ENCODE measurements at regions not wholly inside any gene's neighbourhood (a gene's known extent, or its start where the extent isn't known, plus 50 kb on each side); places are given as distances from the start of the nearest gene placed in this dataset.
A peak's percentile ranks its signal among the peaks of the same experiment; 100 is the strongest.
"Not testable (repeated sequence)": the region's sequence is repeated elsewhere in the genome, so short reads cannot be mapped to it uniquely, and the experiment has no call there.

GRCh38 chr14:28987516-28987915 lies 220.9 kb downstream of the FOXG1 start:
- Histone ChIP-seq H2BK120ac (ENCODE audit: insufficient read depth, low read length, poor library complexity) (no peak overlapping the region), H3K79me2 (ENCODE audit: control insufficient read depth, insufficient read depth, low read length, poor library complexity) (no peaks in the 10 kb centered on the region), H2BK5ac (ENCODE audit: low read depth, low read length, poor library complexity) (no peak overlapping the region), H3K4ac (ENCODE audit: low read depth, low read length) (no peak overlapping the region), H3K27ac (ENCODE audit: low read depth, low read length) (no peak overlapping the region), H3K4me1 (ENCODE audit: control insufficient read depth in 1 of 2, insufficient read depth in 2 of 2, low read length in 2 of 2) (no peaks in the 10 kb centered on the region), H3K36me3 (ENCODE audit: control insufficient read depth in 1 of 2, insufficient read depth in 2 of 2, low read length in 2 of 2) (no peaks in the 10 kb centered on the region), H2AK5ac (ENCODE audit: low read length) (no peak overlapping the region), H4K12ac (ENCODE audit: low read depth, low read length) (no peak overlapping the region), H3K14ac (ENCODE audit: low read length) (no peak overlapping the region), H3K18ac (ENCODE audit: low read length) (no peak overlapping the region), H2BK12ac (ENCODE audit: low read length) (no peak overlapping the region), H3K4me3 (ENCODE audit: low read depth, low read length) (no peak overlapping the region), H3K23ac (ENCODE audit: low read length) (no peak overlapping the region), H3K9me3 (ENCODE audit: insufficient read depth, low read depth, low read length) (no peaks in the 10 kb centered on the region), H3K79me1 (ENCODE audit: low read length) (no peaks in the 10 kb centered on the region), H3K9ac (ENCODE audit: low read length) (no peak overlapping the region), H3K4me2 (ENCODE audit: low read length) (no peak overlapping the region), H2AFZ (ENCODE audit: insufficient read depth, low read length, poor library complexity) (no peak overlapping the region), H4K91ac (ENCODE audit: low read depth, low read length) (no peak overlapping the region), H4K8ac (ENCODE audit: low read depth, low read length) (no peak overlapping the region), H3K27me3 (ENCODE audit: insufficient read depth, low read length) (no peaks in the 10 kb centered on the region)
- peak in 1 of 2 donors; percentile 53 for DNase-seq

- not testable (repeated sequence) for H2BK120ac ChIP-seq (ENCODE audit: insufficient read depth, low read length, poor library complexity); H4K91ac ChIP-seq (ENCODE audit: low read depth, low read length); H4K8ac ChIP-seq (ENCODE audit: low read depth, low read length); H3K36me3 ChIP-seq (ENCODE audit: control insufficient read depth in 1 of 2, insufficient read depth in 2 of 2, low read length in 2 of 2); H3K27me3 ChIP-seq (ENCODE audit: insufficient read depth, low read length); H3K4ac ChIP-seq (ENCODE audit: low read depth, low read length); H3K79me2 ChIP-seq (ENCODE audit: control insufficient read depth, insufficient read depth, low read length, poor library complexity); H3K4me2 ChIP-seq (ENCODE audit: low read length); H2BK12ac ChIP-seq (ENCODE audit: low read length); H3K14ac ChIP-seq (ENCODE audit: low read length); H3K27ac ChIP-seq (ENCODE audit: low read depth, low read length); DNase-seq; H2BK5ac ChIP-seq (ENCODE audit: low read depth, low read length, poor library complexity); H3K4me1 ChIP-seq (ENCODE audit: control insufficient read depth in 1 of 2, insufficient read depth in 2 of 2, low read length in 2 of 2); H2AFZ ChIP-seq (ENCODE audit: insufficient read depth, low read length, poor library complexity); H2AK5ac ChIP-seq (ENCODE audit: low read length); H3K18ac ChIP-seq (ENCODE audit: low read length); H3K9ac ChIP-seq (ENCODE audit: low read length); H3K79me1 ChIP-seq (ENCODE audit: low read length); H3K9me3 ChIP-seq (ENCODE audit: insufficient read depth, low read depth, low read length); H3K4me3 ChIP-seq (ENCODE audit: low read depth, low read length); H3K23ac ChIP-seq (ENCODE audit: low read length); H4K12ac ChIP-seq (ENCODE audit: low read depth, low read length)
- no CpG with 5 or more reads among the region's 4 CpGs for WGBS (ENCODE audit: extremely low coverage, insufficient coverage, insufficient read length)
Measured at GRCh38 chr14:28997196-28997595, 230.6 kb downstream of the FOXG1 start.

GRCh38 chr14:28999656-29000055 lies 233.1 kb downstream of the FOXG1 start:
- Histone ChIP-seq H3K4me2 (ENCODE audit: low read length) (no peak overlapping the region), H3K9ac (ENCODE audit: low read length) (no peak overlapping the region), H3K4me3 (ENCODE audit: low read depth, low read length) (no peak overlapping the region), H3K36me3 (ENCODE audit: control insufficient read depth in 1 of 2, insufficient read depth in 2 of 2, low read length in 2 of 2) (no peaks in the 10 kb centered on the region), H2BK12ac (ENCODE audit: low read length) (no peak overlapping the region), H2AFZ (ENCODE audit: insufficient read depth, low read length, poor library complexity) (no peak overlapping the region), H3K79me1 (ENCODE audit: low read length) (no peaks in the 10 kb centered on the region), H3K23ac (ENCODE audit: low read length) (no peak overlapping the region), H4K12ac (ENCODE audit: low read depth, low read length) (no peak overlapping the region), H3K18ac (ENCODE audit: low read length) (no peak overlapping the region), H3K27me3 (ENCODE audit: insufficient read depth, low read length) (no peaks in the 10 kb centered on the region), H3K4ac (ENCODE audit: low read depth, low read length) (no peak overlapping the region), H3K9me3 (ENCODE audit: insufficient read depth, low read depth, low read length) (no peaks in the 10 kb centered on the region), H4K91ac (ENCODE audit: low read depth, low read length) (no peak overlapping the region), H3K4me1 (ENCODE audit: control insufficient read depth in 1 of 2, insufficient read depth in 2 of 2, low read length in 2 of 2) (no peaks in the 10 kb centered on the region), H3K79me2 (ENCODE audit: control insufficient read depth, insufficient read depth, low read length, poor library complexity) (no peaks in the 10 kb centered on the region), H2AK5ac (ENCODE audit: low read length) (no peak overlapping the region), H4K8ac (ENCODE audit: low read depth, low read length) (no peak overlapping the region), H3K27ac (ENCODE audit: low read depth, low read length) (no peak overlapping the region), H2BK120ac (ENCODE audit: insufficient read depth, low read length, poor library complexity) (no peak overlapping the region), H2BK5ac (ENCODE audit: low read depth, low read length, poor library complexity) (no peak overlapping the region), H3K14ac (ENCODE audit: low read length) (no peak overlapping the region)
- WGBS (ENCODE audit: extremely low coverage, insufficient coverage, insufficient read length), result no CpG with 5 or more reads among the region's 1 CpG
- DNase-seq, result peak in 1 of 2 donors; percentile 44

GRCh38 chr14:29005647-29006046 lies 239.1 kb downstream of the FOXG1 start:
- no peak overlapping the region for H4K8ac ChIP-seq (ENCODE audit: low read depth, low read length)
- no peaks in the 10 kb centered on the region for H3K27me3 ChIP-seq (ENCODE audit: insufficient read depth, low read length)
- no peak for DNase-seq
- no peaks in the 10 kb centered on the region for H3K36me3 ChIP-seq (ENCODE audit: control insufficient read depth in 1 of 2, insufficient read depth in 2 of 2, low read length in 2 of 2)
- H2AFZ ChIP-seq (ENCODE audit: insufficient read depth, low read length, poor library complexity), result no peak overlapping the region
- H3K9ac ChIP-seq (ENCODE audit: low read length), result no peak overlapping the region
- no peak overlapping the region for H3K27ac ChIP-seq (ENCODE audit: low read depth, low read length)
- H3K23ac ChIP-seq (ENCODE audit: low read length), result no peak overlapping the region
- no peak overlapping the region for H3K4ac ChIP-seq (ENCODE audit: low read depth, low read length)
- H4K91ac ChIP-seq (ENCODE audit: low read depth, low read length), result no peak overlapping the region
- no peak overlapping the region for H3K4me3 ChIP-seq (ENCODE audit: low read depth, low read length)
- no peak overlapping the region for H2BK120ac ChIP-seq (ENCODE audit: insufficient read depth, low read length, poor library complexity)
- H3K9me3 ChIP-seq (ENCODE audit: insufficient read depth, low read depth, low read length), result no peaks in the 10 kb centered on the region
- H3K4me1 ChIP-seq (ENCODE audit: control insufficient read depth in 1 of 2, insufficient read depth in 2 of 2, low read length in 2 of 2), result no peaks in the 10 kb centered on the region
- H3K18ac ChIP-seq (ENCODE audit: low read length), result no peak overlapping the region
- no peak overlapping the region for H3K14ac ChIP-seq (ENCODE audit: low read length)
- no peak overlapping the region for H4K12ac ChIP-seq (ENCODE audit: low read depth, low read length)
- H2BK5ac ChIP-seq (ENCODE audit: low read depth, low read length, poor library complexity), result no peak overlapping the region
- H2BK12ac ChIP-seq (ENCODE audit: low read length), result no peak overlapping the region
- H3K79me1 ChIP-seq (ENCODE audit: low read length), result no peaks in the 10 kb centered on the region
- H3K79me2 ChIP-seq (ENCODE audit: control insufficient read depth, insufficient read depth, low read length, poor library complexity), result no peaks in the 10 kb centered on the region
- H2AK5ac ChIP-seq (ENCODE audit: low read length), result no peak overlapping the region
- no CpG with 5 or more reads among the region's 4 CpGs for WGBS (ENCODE audit: extremely low coverage, insufficient coverage, insufficient read length)
- no peak overlapping the region for H3K4me2 ChIP-seq (ENCODE audit: low read length)
